DOHH2 (cell line): ENCODE measurements at regions not wholly inside any gene's neighbourhood (a gene's known extent, or its start where the extent isn't known, plus 50 kb on each side); places are given as distances from the start of the nearest gene placed in this dataset.

ENCODE experiments used
- EZH2phosphoT487 ChIP-seq: fragments of 200-600 bp; sonication (generic); IDR thresholded peaks from 2 replicates; pipeline ENCODE4 v1.6.1; 2017; ENCODE audit warnings: borderline replicate concordance, mild to moderate bottlenecking, antibody characterized with exemption, low read length, moderate library complexity, mixed read lengths
- TF ChIP-seq, protein P1 (sequence below): fragments of 200-600 bp; sonication (generic); IDR thresholded peaks from one replicate; pipeline ENCODE4 v1.5.1; 2014; ENCODE audit warnings: antibody characterized with exemption, mild to moderate bottlenecking, low read depth, low read length; ENCODE audit not compliant: poor library complexity, severe bottlenecking

DNA sequence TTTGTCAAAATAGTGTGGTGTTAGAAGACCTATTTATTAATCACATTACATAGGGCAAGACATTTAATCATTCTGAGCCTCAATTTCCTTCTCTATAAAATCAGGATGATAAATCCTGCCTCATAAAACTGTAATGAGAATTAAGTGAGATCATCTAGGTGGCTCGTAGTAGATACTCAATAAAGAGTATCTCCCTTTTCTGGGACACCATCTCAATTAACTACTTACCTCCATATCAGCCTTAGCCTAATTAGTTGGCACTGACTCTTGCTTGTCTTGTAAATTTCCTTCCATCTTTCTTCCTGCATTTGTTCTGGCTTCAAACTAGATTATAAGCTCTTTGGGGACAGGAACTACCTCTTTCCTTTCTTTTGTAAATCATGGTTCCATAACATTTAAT, 102.6 kb upstream of the TNR start:
- TF ChIP-seq, protein P1, sequence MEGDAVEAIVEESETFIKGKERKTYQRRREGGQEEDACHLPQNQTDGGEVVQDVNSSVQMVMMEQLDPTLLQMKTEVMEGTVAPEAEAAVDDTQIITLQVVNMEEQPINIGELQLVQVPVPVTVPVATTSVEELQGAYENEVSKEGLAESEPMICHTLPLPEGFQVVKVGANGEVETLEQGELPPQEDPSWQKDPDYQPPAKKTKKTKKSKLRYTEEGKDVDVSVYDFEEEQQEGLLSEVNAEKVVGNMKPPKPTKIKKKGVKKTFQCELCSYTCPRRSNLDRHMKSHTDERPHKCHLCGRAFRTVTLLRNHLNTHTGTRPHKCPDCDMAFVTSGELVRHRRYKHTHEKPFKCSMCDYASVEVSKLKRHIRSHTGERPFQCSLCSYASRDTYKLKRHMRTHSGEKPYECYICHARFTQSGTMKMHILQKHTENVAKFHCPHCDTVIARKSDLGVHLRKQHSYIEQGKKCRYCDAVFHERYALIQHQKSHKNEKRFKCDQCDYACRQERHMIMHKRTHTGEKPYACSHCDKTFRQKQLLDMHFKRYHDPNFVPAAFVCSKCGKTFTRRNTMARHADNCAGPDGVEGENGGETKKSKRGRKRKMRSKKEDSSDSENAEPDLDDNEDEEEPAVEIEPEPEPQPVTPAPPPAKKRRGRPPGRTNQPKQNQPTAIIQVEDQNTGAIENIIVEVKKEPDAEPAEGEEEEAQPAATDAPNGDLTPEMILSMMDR = no peak
- TF ChIP-seq EZH2phosphoT487 = no peak
